ENCODE measurements at regions not wholly inside any gene's neighbourhood (a gene's known extent, or its start where the extent isn't known, plus 50 kb on each side); places are given as distances from the start of the nearest gene placed in this dataset.

GRCh38 chr12:87259391-87259790 is 769.8 kb downstream of the C12orf50 start:
- H3K9me3 Mint-ChIP-seq = no peaks in the 10 kb centered on the region
- Histone ChIP-seq H4K20me1 (ENCODE audit: control insufficient read depth, insufficient read depth, insufficient read length) (no peaks in the 10 kb centered on the region), H4K8ac (replicated peaks; ENCODE audit: insufficient read length, low read depth, low read length) (no peak overlapping the region), H3K18ac (ENCODE audit: insufficient read length, low read depth, low read length) (no peak overlapping the region), H2AFZ (ENCODE audit: low read length) (no peak overlapping the region), H3K4me1 (ENCODE audit: insufficient read depth, low read length) (no peaks in the 10 kb centered on the region), H3K27ac (ENCODE audit: insufficient read length, low read depth, low read length) (no peak overlapping the region), H3T11ph (ENCODE audit: low read length) (no peak overlapping the region), H3K27me3 (ENCODE audit: insufficient read depth, low read length) (no peaks in the 10 kb centered on the region), H3K23ac (ENCODE audit: insufficient read length, low read depth, low read length) (no peak overlapping the region), H3K79me2 (ENCODE audit: insufficient read depth, low read length) (no peaks in the 10 kb centered on the region), H3K79me1 (ENCODE audit: insufficient read depth, low read depth, low read length, poor library complexity, severe bottlenecking) (no peaks in the 10 kb centered on the region), H2BK15ac (ENCODE audit: low read depth, low read length) (no peak overlapping the region), H3K14ac (ENCODE audit: insufficient read depth, low read length) (no peak overlapping the region), H2BK5ac (ENCODE audit: insufficient read length, low read length) (no peak overlapping the region), H3K9me3 (ENCODE audit: control insufficient read depth, low read depth, low read length) (no peaks in the 10 kb centered on the region), H2BK120ac (ENCODE audit: low read depth, low read length, poor library complexity, severe bottlenecking) (no peak overlapping the region), H2BK20ac (ENCODE audit: low read depth, low read length, poor library complexity, severe bottlenecking) (no peak overlapping the region), H2AK5ac (ENCODE audit: insufficient read length, low read length) (no peak overlapping the region), H3K56ac (ENCODE audit: insufficient read length, low read depth, low read length) (no peak overlapping the region), H4K5ac (ENCODE audit: insufficient read length, low read depth, low read length) (no peak overlapping the region), H4K91ac (ENCODE audit: insufficient read length, low read depth, low read length) (no peak overlapping the region), H3K9ac (ENCODE audit: extremely low read depth, insufficient read length, low read length) (no peak overlapping the region), H3K4ac (ENCODE audit: low read depth, low read length) (no peak overlapping the region), H3K4me2 (ENCODE audit: insufficient read depth, insufficient read length, low read length) (no peak overlapping the region), H2BK12ac (ENCODE audit: insufficient read length, low read depth, low read length) (no peak overlapping the region), H3K23me2 (ENCODE audit: insufficient read length, low read depth, low read length, poor library complexity, severe bottlenecking) (no peaks in the 10 kb centered on the region)
- DNase-seq = no peak
- no peak for TF ChIP-seq CTCF (conservative IDR thresholded peaks at IDR 0.05)
- H3K36me3 Mint-ChIP-seq (ENCODE audit: insufficient read depth in 1 of 3, low read depth in 3 of 3) = no peaks in the 10 kb centered on the region
- no peak overlapping the region for H3K4me3 Mint-ChIP-seq
- H3K4me1 Mint-ChIP-seq = peaks cover 0 to 2% of the 10 kb centered on the region in 2 experiments; a peak in 1 of 4 replicates
- H3K27ac Mint-ChIP-seq = no peak overlapping the region
- no peaks in the 10 kb centered on the region for H3K27me3 Mint-ChIP-seq (ENCODE audit: low read depth)
